Psoas muscle (tissue), 7 donors: ENCODE measurements at regions not wholly inside any gene's neighbourhood (a gene's known extent, or its start where the extent isn't known, plus 50 kb on each side); places are given as distances from the start of the nearest gene placed in this dataset.

Experiments
- ATAC-seq, 4 donors: fragments of 200-7000 bp; cut with Tn5 transposase; one replicate each; pipeline ENCODE4 v1.9.1; 2020; ENCODE audit warnings: moderate library complexity in 3 of 4, mild to moderate bottlenecking in 2 of 4
- DNase-seq, 2 donors: peaks; one replicate each; pipeline ENCODE4 v3.0.0-alpha.2; 2020
- H3K27ac ChIP-seq: fragments of 200-600 bp; one replicate; pipeline ENCODE4 v1.8.0; 2022
- H3K27me3 ChIP-seq, 3 donors: fragments of 200-600 bp in 1 of 3; one replicate each; pipeline versions ENCODE4 v1.6.1 to v1.8.0; 2013 to 2022; ENCODE audit warnings: low read length in 2 of 3, mild to moderate bottlenecking in 2 of 3, moderate library complexity in 1 of 3; ENCODE audit not compliant: insufficient read depth in 3 of 3
- H3K36me3 ChIP-seq, 2 donors: fragments of 200-600 bp in 1 of 2; one replicate each; pipeline versions ENCODE4 v1.6.1 to v1.8.0; 2013 to 2022; ENCODE audit warnings: low read depth in 1 of 2, mild to moderate bottlenecking in 1 of 2, moderate library complexity in 1 of 2; ENCODE audit not compliant: insufficient read depth in 1 of 2
- H3K4me1 ChIP-seq: fragments of 200-600 bp; one replicate; pipeline ENCODE4 v1.8.0; 2022
- H3K4me3 ChIP-seq: fragments of 200-600 bp; one replicate; pipeline ENCODE4 v1.8.0; 2022; ENCODE audit warnings: mild to moderate bottlenecking
- H3K9me3 ChIP-seq: fragments of 200-600 bp; one replicate; pipeline ENCODE4 v1.8.0; 2022
- CTCF ChIP-seq: fragments of 200-600 bp; IDR thresholded peaks from one replicate; pipeline ENCODE4 v1.8.0; 2022; ENCODE audit warnings: antibody characterized with exemption
- WGBS, 3 donors: extraction: QIAGEN DNeasy Blood & Tissue Kit; methylation state at CpG; one replicate each; pipeline versions ENCODE4 v1.1.6 to v1.1.7; 2013; 5-methylcytosine and 5-hydroxymethylcytosine counted together
- intact Hi-C, 2 donors: fragments of 100-400 bp; cut with DNase I; formaldehyde crosslinking; loops; one replicate each; pipeline versions ENCODE4 v1.11.0 to v1.14.2; 2022
- donor health status: healthy with polysubstance abuse.
- donor health status: DM: no; HTN: no; CAD: no; lungs with moderate emphysema.
- donor health status: Bipolar disorder and iron deficiency.
- donor health status: healthy.
- donor health status: DM: yes; HTN: yes; CAD: no.
- donor health status: DM: no; HTN: no; CAD: no.
- donor health status: DM: yes; HTN: yes; CAD: no.

GRCh38 chr6:183668-184067 is 108.6 kb upstream of the DUSP22 start:
- intact Hi-C loops: no loop called here
- Histone ChIP-seq H3K36me3 (no peaks in the 10 kb centered on the region), H3K27me3 (no peaks in the 10 kb centered on the region), H3K27ac (no peak overlapping the region), H3K9me3 (no peaks in the 10 kb centered on the region), H3K4me3 (no peak overlapping the region), H3K4me1 (no peaks in the 10 kb centered on the region)
- WGBS, 3 donors: 77 to 85% (median 83%) methylated on average over 2 of the region's 2 CpGs
- ATAC-seq (no peak), DNase-seq (no peak)
- TF ChIP-seq CTCF: no peak

GRCh38 chr6:184161-184700 is 108.1 kb upstream of the DUSP22 start:
- intact Hi-C loops: no loop called here
- Histone ChIP-seq H3K4me3 (no peak overlapping the region), H3K4me1 (no peaks in the 10 kb centered on the region), H3K27ac (no peak overlapping the region), H3K36me3 (no peaks in the 10 kb centered on the region), H3K9me3 (no peaks in the 10 kb centered on the region), H3K27me3 (no peaks in the 10 kb centered on the region)
- ATAC-seq (no peak), DNase-seq (no peak)
- 58 to 67% (median 61%) methylated on average over 7 of the region's 7 CpGs for WGBS, 3 donors
- no peak for TF ChIP-seq CTCF

GRCh38 chr6:186340-186965 is 105.8 kb upstream of the DUSP22 start:
- Histone ChIP-seq H3K27ac (no peak overlapping the region), H3K36me3 (no peaks in the 10 kb centered on the region), H3K27me3 (no peaks in the 10 kb centered on the region), H3K4me3 (no peak overlapping the region), H3K4me1 (no peaks in the 10 kb centered on the region), H3K9me3 (no peaks in the 10 kb centered on the region)
- ATAC-seq: no peak
- DNase-seq: no peak
- no peak for TF ChIP-seq CTCF
- 48 to 63% (median 51%) methylated on average over 12 of the region's 12 CpGs for WGBS, 3 donors
- intact Hi-C loops: no loop called here

GRCh38 chr6:187210-187861 is 105.0 kb upstream of the DUSP22 start:
- H3K36me3 ChIP-seq: no peaks in the 10 kb centered on the region
- no peak overlapping the region for H3K4me3 ChIP-seq
- H3K27me3 ChIP-seq: no peaks in the 10 kb centered on the region
- DNase-seq (no peak), ATAC-seq (no peak)
- H3K9me3 ChIP-seq: no peaks in the 10 kb centered on the region
- WGBS, 3 donors: 71 to 78% (median 77%) methylated on average over 10 of the region's 10 CpGs
- H3K27ac ChIP-seq: no peak overlapping the region
- intact Hi-C loops: no loop called here
- no peak for TF ChIP-seq CTCF
- no peaks in the 10 kb centered on the region for H3K4me1 ChIP-seq
